ENCODE measurements at regions not wholly inside any gene's neighbourhood (a gene's known extent, or its start where the extent isn't known, plus 50 kb on each side); places are given as distances from the start of the nearest gene placed in this dataset.
"Not testable (repeated sequence)": the region's sequence is repeated elsewhere in the genome, so short reads cannot be mapped to it uniquely, and the experiment has no call there.

DNA sequence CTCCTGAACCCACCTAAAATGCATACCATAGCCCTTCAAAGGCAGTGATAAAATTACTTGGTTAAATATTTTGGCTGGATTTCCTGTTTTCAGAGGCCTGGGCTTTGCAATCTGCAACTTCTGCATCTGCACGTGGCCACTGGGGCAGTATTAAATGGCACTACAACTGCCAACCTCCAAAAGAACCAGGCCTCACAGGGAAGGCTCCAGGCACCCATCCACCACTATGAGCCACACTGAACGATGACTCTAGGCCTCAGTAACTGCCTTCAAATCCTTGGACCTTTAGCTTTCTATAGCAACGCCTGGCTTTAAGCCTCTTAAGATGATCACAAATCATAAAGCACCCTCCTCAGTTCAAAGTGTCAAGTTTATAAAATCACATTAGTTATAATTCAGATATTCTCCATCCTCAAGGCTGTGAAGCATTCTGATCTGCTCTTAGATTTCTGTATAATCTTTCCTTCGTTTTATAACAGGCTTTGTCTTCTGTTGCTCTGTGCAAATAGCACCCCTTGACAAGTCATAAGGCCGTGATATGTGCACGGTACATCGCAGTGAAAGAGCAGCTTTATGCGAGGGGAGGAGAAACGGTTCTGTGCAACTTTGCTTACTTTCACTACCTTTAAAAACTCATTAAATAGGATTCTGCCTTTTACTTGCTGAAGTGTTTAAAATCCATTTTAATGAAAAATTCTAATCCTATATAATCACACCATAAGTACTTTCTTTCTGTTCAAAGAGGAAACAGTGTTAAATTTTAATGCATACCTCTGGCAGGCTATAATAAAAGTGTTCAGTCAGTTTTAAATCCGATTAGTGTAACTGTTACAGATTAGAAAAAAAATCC lies 196.4 kb upstream of the G2E3 start:
- Histone ChIP-seq H3K27me3 (ENCODE audit: insufficient read depth, low read length, poor library complexity, severe bottlenecking) (no peaks in the 10 kb centered on the region), H3F3A (ENCODE audit: low read depth) (no peaks in the 10 kb centered on the region), H4K20me1 (ENCODE audit: insufficient read depth, low read length, poor library complexity, severe bottlenecking) (no peaks in the 10 kb centered on the region), H3K4me2 (ENCODE audit: low read depth, low read length, poor library complexity, severe bottlenecking) (no peak overlapping the region), H3K79me2 (ENCODE audit: insufficient read depth, low read length) (no peaks in the 10 kb centered on the region), H3K36me3 (ENCODE audit: insufficient read depth, low read length) (no peaks in the 10 kb centered on the region), H3K4me1 (ENCODE audit: insufficient read depth, low read length, poor library complexity, severe bottlenecking) (no peaks in the 10 kb centered on the region), H2AFZ (ENCODE audit: low read length) (no peak overlapping the region), H3K9ac (ENCODE audit: low read depth, low read length, poor library complexity, severe bottlenecking) (no peak overlapping the region), H3K9me3 (ENCODE audit: insufficient read depth, low read depth, low read length) (no peaks in the 10 kb centered on the region), H3K9me2 (replicated peaks; ENCODE audit: low read depth, low read length) (no peaks in the 10 kb centered on the region), H3K4me3 (ENCODE audit: low read length, poor library complexity, severe bottlenecking) (no peak overlapping the region)
- no peak for TF ChIP-seq EZH2phosphoT487 (IDR thresholded peaks at IDR 0.05; ENCODE audit: borderline replicate concordance)
- TF ChIP-seq, protein P1, sequence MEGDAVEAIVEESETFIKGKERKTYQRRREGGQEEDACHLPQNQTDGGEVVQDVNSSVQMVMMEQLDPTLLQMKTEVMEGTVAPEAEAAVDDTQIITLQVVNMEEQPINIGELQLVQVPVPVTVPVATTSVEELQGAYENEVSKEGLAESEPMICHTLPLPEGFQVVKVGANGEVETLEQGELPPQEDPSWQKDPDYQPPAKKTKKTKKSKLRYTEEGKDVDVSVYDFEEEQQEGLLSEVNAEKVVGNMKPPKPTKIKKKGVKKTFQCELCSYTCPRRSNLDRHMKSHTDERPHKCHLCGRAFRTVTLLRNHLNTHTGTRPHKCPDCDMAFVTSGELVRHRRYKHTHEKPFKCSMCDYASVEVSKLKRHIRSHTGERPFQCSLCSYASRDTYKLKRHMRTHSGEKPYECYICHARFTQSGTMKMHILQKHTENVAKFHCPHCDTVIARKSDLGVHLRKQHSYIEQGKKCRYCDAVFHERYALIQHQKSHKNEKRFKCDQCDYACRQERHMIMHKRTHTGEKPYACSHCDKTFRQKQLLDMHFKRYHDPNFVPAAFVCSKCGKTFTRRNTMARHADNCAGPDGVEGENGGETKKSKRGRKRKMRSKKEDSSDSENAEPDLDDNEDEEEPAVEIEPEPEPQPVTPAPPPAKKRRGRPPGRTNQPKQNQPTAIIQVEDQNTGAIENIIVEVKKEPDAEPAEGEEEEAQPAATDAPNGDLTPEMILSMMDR (conservative IDR thresholded peaks at IDR 0.05; ENCODE audit: low read length): no peak

DNA sequence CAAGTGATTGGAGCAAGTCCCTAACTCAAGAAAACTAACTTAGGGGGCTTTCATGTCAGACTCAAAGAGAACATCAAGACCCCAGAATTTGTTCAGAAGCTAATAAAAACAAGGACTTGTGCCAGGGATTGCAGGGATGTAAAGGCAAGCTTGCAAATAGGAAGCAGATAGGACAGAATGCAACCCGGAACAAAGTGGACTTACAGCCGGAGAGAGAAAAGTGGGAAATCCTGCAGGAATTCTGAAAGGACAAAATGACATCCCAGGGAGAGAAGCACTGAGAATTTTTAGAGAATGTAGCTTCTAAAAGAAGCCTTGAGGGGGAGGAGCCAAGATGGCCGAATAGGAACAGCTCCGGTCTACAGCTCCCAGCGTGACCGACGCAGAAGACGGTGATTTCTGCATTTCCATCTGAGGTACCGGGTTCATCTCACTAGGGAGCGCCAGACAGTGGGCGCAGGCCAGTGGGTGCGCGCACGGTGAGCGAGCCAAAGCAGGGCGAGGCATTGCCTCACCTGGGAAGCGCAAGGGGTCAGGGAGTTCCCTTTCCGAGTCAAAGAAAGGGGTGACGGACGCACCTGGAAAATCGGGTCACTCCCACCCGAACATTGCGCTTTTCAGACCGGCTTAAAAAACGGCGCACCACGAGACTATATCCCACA lies 195.6 kb upstream of the G2E3 start:
- H3K4me2 ChIP-seq (ENCODE audit: low read depth, low read length, poor library complexity, severe bottlenecking); H3K79me2 ChIP-seq (ENCODE audit: insufficient read depth, low read length); H3K9me3 ChIP-seq (ENCODE audit: insufficient read depth, low read depth, low read length); H3K4me3 ChIP-seq (ENCODE audit: low read length, poor library complexity, severe bottlenecking); H3K36me3 ChIP-seq (ENCODE audit: insufficient read depth, low read length); H3K9ac ChIP-seq (ENCODE audit: low read depth, low read length, poor library complexity, severe bottlenecking); H4K20me1 ChIP-seq (ENCODE audit: insufficient read depth, low read length, poor library complexity, severe bottlenecking); H2AFZ ChIP-seq (ENCODE audit: low read length); H3K4me1 ChIP-seq (ENCODE audit: insufficient read depth, low read length, poor library complexity, severe bottlenecking); H3K9me2 ChIP-seq (replicated peaks; ENCODE audit: low read depth, low read length); H3K27me3 ChIP-seq (ENCODE audit: insufficient read depth, low read length, poor library complexity, severe bottlenecking); H3F3A ChIP-seq (ENCODE audit: low read depth): not testable (repeated sequence)

DNA sequence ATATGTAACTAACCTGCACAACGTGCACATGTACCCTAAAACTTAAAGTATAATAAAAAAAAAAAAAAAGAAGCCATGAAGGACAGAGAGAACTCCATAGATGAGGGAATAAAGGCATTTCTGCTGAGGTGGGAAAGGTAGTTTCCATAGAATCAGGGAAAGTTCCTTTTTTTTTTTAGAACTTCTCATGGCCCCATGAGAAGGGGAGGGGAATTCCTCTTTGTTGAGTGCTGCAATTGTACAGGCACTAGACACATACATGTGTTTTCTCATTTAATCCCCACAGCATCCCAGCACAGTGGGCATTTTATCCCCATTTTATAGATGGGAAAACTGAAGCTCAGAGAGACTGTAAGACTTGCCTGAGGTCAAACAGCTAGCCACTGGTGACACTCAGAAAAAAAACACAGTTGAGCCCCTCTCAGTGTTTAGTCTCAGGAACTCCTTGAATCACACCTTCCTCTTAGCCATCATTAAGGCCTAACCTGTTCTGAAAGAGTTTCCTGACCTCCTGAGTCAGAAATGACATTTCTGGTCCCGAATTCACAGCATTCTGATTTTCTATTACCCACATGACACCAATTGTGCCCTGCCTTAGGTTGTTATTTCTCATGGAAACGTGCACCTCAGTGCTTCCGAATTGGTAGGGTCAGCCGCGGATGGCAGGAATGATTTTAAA lies 189.3 kb upstream of the G2E3 start:
- no peaks in the 10 kb centered on the region for H3K36me3 ChIP-seq (ENCODE audit: insufficient read depth, low read length)
- H2AFZ ChIP-seq (ENCODE audit: low read length): no peak overlapping the region
- TF ChIP-seq, protein P1 (conservative IDR thresholded peaks at IDR 0.05; ENCODE audit: low read length): no peak
- no peak for TF ChIP-seq EZH2phosphoT487 (IDR thresholded peaks at IDR 0.05; ENCODE audit: borderline replicate concordance)
- H4K20me1 ChIP-seq (ENCODE audit: insufficient read depth, low read length, poor library complexity, severe bottlenecking): no peaks in the 10 kb centered on the region
- no peaks in the 10 kb centered on the region for H3K79me2 ChIP-seq (ENCODE audit: insufficient read depth, low read length)
- H3K4me1 ChIP-seq (ENCODE audit: insufficient read depth, low read length, poor library complexity, severe bottlenecking): no peaks in the 10 kb centered on the region
- no peaks in the 10 kb centered on the region for H3K27me3 ChIP-seq (ENCODE audit: insufficient read depth, low read length, poor library complexity, severe bottlenecking)
- no peak overlapping the region for H3K4me3 ChIP-seq (ENCODE audit: low read length, poor library complexity, severe bottlenecking)
- no peaks in the 10 kb centered on the region for H3K9me3 ChIP-seq (ENCODE audit: insufficient read depth, low read depth, low read length)
- no peaks in the 10 kb centered on the region for H3K9me2 ChIP-seq (replicated peaks; ENCODE audit: low read depth, low read length)
- H3K9ac ChIP-seq (ENCODE audit: low read depth, low read length, poor library complexity, severe bottlenecking): no peak overlapping the region
- no peak overlapping the region for H3K4me2 ChIP-seq (ENCODE audit: low read depth, low read length, poor library complexity, severe bottlenecking)
- no peaks in the 10 kb centered on the region for H3F3A ChIP-seq (ENCODE audit: low read depth)

Data from Loucy (cell line).